Breast epithelium (tissue), 3 donors: ENCODE measurements at regions not wholly inside any gene's neighbourhood (a gene's known extent, or its start where the extent isn't known, plus 50 kb on each side); places are given as distances from the start of the nearest gene placed in this dataset.

Experiments used
- POLR2A ChIP-seq: fragments of 450-650 bp; IDR thresholded peaks from one replicate; pipeline ENCODE4 v1.6.1; 2016; ENCODE audit warnings: antibody characterized with exemption, mild to moderate bottlenecking, moderate library complexity
- TF ChIP-seq, protein P1 (sequence below), 3 donors: fragments of 450-650 bp; IDR thresholded peaks; one replicate each; pipeline ENCODE4 v1.5.1; 2016 to 2017; ENCODE audit warnings: antibody characterized with exemption in 3 of 3, mild to moderate bottlenecking in 3 of 3, moderate library complexity in 3 of 3

DNA sequence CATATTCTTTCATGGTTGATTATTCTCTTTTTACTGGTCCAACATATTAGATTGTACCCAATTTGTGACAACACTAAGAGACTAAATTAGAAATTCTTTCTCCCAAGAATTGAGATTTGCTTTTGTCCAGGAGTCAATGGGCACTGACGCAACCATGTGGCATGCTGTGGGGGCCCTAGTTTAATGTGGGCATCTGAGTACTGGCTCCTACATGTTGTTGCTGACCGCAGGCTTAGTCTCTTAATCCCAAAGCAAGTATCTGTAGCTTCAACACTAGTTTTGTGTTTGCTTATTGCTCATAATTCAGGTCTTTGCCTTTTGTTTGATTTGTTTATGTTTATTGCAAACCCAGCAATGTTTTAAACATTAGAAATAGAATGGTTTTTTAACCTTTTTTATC lies 263.4 kb upstream of the NDST4 start:
- TF ChIP-seq, protein P1, sequence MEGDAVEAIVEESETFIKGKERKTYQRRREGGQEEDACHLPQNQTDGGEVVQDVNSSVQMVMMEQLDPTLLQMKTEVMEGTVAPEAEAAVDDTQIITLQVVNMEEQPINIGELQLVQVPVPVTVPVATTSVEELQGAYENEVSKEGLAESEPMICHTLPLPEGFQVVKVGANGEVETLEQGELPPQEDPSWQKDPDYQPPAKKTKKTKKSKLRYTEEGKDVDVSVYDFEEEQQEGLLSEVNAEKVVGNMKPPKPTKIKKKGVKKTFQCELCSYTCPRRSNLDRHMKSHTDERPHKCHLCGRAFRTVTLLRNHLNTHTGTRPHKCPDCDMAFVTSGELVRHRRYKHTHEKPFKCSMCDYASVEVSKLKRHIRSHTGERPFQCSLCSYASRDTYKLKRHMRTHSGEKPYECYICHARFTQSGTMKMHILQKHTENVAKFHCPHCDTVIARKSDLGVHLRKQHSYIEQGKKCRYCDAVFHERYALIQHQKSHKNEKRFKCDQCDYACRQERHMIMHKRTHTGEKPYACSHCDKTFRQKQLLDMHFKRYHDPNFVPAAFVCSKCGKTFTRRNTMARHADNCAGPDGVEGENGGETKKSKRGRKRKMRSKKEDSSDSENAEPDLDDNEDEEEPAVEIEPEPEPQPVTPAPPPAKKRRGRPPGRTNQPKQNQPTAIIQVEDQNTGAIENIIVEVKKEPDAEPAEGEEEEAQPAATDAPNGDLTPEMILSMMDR (IDR thresholded peaks at IDR 0.05) = no peak
- TF ChIP-seq POLR2A = no peak
